PC-9 (cell line): ENCODE measurements at regions not wholly inside any gene's neighbourhood (a gene's known extent, or its start where the extent isn't known, plus 50 kb on each side); places are given as distances from the start of the nearest gene placed in this dataset.

ENCODE experiments used
- CTCF ChIP-seq: fragments of 200-600 bp; sonication (generic); conservative IDR thresholded peaks from 2 replicates; pipeline ENCODE4 v1.6.1; 2017; ENCODE audit warnings: mixed run types, antibody characterized with exemption, mild to moderate bottlenecking, moderate library complexity
- EZH2 ChIP-seq: fragments of 200-600 bp; sonication (generic); IDR thresholded peaks from 2 replicates; pipeline ENCODE4 v1.8.0; 2017; ENCODE audit warnings: antibody characterized with exemption, low read depth

- TF ChIP-seq CTCF (no peak), EZH2 (no peak)
Measured at GRCh38 chr6:168179702-168180382, 100.8 kb upstream of the FRMD1 start.
